Breast epithelium (tissue), 3 donors: ENCODE measurements at regions not wholly inside any gene's neighbourhood (a gene's known extent, or its start where the extent isn't known, plus 50 kb on each side); places are given as distances from the start of the nearest gene placed in this dataset.
A peak's percentile ranks its signal among the peaks of the same experiment; 100 is the strongest.

ENCODE experiments used
- POLR2A ChIP-seq: fragments of 450-650 bp; IDR thresholded peaks from one replicate; pipeline ENCODE4 v1.6.1; 2016; ENCODE audit warnings: antibody characterized with exemption, mild to moderate bottlenecking, moderate library complexity
- POLR2AphosphoS5 ChIP-seq, 3 donors: sonication (generic); formaldehyde crosslinking; IDR thresholded peaks; one replicate each; pipeline ENCODE4 v1.6.1; 2017; ENCODE audit warnings: antibody characterized with exemption in 3 of 3
- TF ChIP-seq, protein P1 (sequence below), 3 donors: fragments of 450-650 bp; IDR thresholded peaks; one replicate each; pipeline ENCODE4 v1.5.1; 2016 to 2017; ENCODE audit warnings: antibody characterized with exemption in 3 of 3, mild to moderate bottlenecking in 3 of 3, moderate library complexity in 3 of 3

DNA sequence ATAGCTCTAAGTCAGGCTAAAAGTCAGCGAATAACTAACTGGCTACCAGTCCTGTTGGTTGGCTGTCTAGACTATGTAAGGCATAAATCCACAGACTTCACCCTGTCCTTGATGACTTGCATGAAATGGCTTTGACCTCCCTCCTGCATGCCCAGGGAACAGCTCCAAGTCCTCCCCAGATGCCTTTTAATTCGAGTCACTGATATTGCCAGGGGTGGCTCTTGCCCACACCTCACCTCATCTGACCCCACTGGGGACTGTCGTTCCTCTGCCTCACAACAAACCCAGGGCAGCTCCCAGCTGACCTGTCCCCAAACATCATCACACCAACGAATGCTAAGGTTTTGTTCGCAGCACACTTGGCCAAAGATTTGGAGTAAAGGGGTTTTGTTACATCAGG is 396.0 kb upstream of the ID2 start:
- TF ChIP-seq POLR2A = peak; percentile 4
- TF ChIP-seq, protein P1, sequence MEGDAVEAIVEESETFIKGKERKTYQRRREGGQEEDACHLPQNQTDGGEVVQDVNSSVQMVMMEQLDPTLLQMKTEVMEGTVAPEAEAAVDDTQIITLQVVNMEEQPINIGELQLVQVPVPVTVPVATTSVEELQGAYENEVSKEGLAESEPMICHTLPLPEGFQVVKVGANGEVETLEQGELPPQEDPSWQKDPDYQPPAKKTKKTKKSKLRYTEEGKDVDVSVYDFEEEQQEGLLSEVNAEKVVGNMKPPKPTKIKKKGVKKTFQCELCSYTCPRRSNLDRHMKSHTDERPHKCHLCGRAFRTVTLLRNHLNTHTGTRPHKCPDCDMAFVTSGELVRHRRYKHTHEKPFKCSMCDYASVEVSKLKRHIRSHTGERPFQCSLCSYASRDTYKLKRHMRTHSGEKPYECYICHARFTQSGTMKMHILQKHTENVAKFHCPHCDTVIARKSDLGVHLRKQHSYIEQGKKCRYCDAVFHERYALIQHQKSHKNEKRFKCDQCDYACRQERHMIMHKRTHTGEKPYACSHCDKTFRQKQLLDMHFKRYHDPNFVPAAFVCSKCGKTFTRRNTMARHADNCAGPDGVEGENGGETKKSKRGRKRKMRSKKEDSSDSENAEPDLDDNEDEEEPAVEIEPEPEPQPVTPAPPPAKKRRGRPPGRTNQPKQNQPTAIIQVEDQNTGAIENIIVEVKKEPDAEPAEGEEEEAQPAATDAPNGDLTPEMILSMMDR (IDR thresholded peaks at IDR 0.05) = no peak
- TF ChIP-seq POLR2AphosphoS5 (IDR thresholded peaks at IDR 0.05) = no peak
